ENCODE measurements at regions not wholly inside any gene's neighbourhood (a gene's known extent, or its start where the extent isn't known, plus 50 kb on each side); places are given as distances from the start of the nearest gene placed in this dataset.

GRCh38 chr10:45501791-45502190 lies 127.8 kb downstream of the ALOX5 start:
- H3K4me3 ChIP-seq (ENCODE audit: low read depth, low read length) = no peak overlapping the region
- no peak for TF ChIP-seq CTCF (IDR thresholded peaks at IDR 0.05; ENCODE audit: low read depth, low read length, missing control alignments)
- no peak for DNase-seq (ENCODE audit: low read depth)

GRCh38 chr10:45500798-45501197 lies 126.8 kb downstream of the ALOX5 start:
- DNase-seq (ENCODE audit: low read depth) = no peak
- no peak for TF ChIP-seq CTCF (IDR thresholded peaks at IDR 0.05; ENCODE audit: low read depth, low read length, missing control alignments)
- no peak overlapping the region for H3K4me3 ChIP-seq (ENCODE audit: low read depth, low read length)

GRCh38 chr10:45500304-45500703 lies 126.3 kb downstream of the ALOX5 start:
- no peak overlapping the region for H3K4me3 ChIP-seq (ENCODE audit: low read depth, low read length)
- TF ChIP-seq CTCF (IDR thresholded peaks at IDR 0.05; ENCODE audit: low read depth, low read length, missing control alignments) = no peak
- no peak for DNase-seq (ENCODE audit: low read depth)

GRCh38 chr10:45495438-45496152 lies 121.6 kb downstream of the ALOX5 start:
- TF ChIP-seq CTCF (IDR thresholded peaks at IDR 0.05; ENCODE audit: low read depth, low read length, missing control alignments) = no peak
- no peak for DNase-seq (ENCODE audit: low read depth)
- no peak overlapping the region for H3K4me3 ChIP-seq (ENCODE audit: low read depth, low read length)

All from GM12864 (cell line).